CD4-positive, alpha-beta T cell treated with Interleukin-2 at 100 ng/mL for 4 hours (primary cell): ENCODE measurements at regions not wholly inside any gene's neighbourhood (a gene's known extent, or its start where the extent isn't known, plus 50 kb on each side); places are given as distances from the start of the nearest gene placed in this dataset.

Source experiments
- DNase-seq: peaks from one replicate; pipeline ENCODE4 v3.0.0-alpha.2; 2020; ENCODE audit warnings: low spot score

DNA sequence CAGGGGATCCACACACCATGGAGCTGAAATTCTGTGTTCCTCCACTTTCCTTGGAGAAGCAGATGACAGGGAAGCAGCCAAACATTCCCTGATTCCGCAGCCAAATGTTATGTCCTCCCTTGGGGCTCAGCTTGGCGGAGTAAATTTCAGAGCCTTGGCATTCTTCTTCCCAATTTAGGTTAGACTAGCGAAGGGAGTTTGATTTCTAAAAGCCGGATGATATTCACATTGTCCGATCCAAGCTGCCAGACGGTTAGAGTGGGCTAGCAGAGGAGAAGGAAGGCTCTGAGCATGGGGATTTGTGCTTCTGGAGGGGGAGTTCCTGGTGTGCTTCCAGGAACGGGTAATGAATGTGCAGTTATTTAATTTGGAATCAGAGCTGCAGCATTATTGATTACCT lies 380.4 kb upstream of the EEF2KMT start:
- DNase-seq, result no peak

GRCh38 chr16:5477251-5477650 lies 379.7 kb upstream of the EEF2KMT start:
- no peak for DNase-seq

- no peak for DNase-seq
These were observed 375.0 kb upstream of the EEF2KMT start for GRCh38 chr16:5472552-5472951.

- DNase-seq, result no peak
These were observed 370.9 kb upstream of the EEF2KMT start for GRCh38 chr16:5468488-5468887.

- no peak for DNase-seq
These were observed 370.0 kb upstream of the EEF2KMT start for GRCh38 chr16:5467552-5467951.

- DNase-seq, result no peak
These were observed 369.0 kb upstream of the EEF2KMT start for GRCh38 chr16:5466551-5466950.

DNA sequence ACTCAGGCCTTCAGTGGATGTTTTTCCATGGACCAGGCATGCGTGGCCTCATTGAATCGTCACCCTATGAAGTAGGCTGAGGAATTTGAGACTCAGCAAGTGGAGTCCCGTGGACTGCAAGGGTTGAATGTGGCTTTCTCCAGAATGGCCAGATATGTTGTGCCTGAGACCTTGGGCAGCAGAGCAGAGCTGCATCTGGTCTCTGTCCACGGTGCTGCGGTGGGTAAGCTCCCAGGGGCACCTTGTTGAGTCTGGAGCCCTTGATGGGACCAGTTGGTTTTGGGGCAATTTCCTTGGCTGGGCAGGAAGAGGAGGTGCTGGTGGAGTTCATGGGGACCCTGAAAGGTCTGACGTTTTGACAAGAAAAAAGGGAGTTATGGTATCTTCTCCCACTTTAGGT lies 368.1 kb upstream of the EEF2KMT start:
- DNase-seq, result no peak

- no peak for DNase-seq
These were observed 366.2 kb upstream of the EEF2KMT start for GRCh38 chr16:5463820-5464219.

GRCh38 chr16:5461574-5461973 lies 364.0 kb upstream of the EEF2KMT start:
- no peak for DNase-seq

DNA sequence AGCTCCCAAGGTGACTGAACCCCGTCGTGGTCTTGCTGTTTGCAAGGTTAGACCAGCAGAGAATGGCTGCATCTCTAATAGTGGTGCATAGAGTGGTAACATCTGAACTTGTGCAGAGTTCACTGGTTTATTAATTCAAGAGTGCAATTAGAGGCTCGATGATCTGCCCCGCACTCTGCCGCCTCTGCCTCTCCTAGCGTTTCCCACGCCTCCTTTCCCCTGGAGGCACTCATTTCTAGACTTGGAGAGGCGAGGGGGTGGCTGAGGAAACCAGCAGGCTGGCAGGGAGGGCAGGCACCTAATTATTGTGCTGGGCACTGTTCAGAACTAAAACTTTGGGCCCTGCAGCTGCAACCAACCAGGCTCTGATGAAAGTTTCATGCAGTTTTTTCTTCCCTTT lies 363.5 kb upstream of the EEF2KMT start:
- DNase-seq, result no peak

- no peak for DNase-seq
These were observed 363.1 kb upstream of the EEF2KMT start for GRCh38 chr16:5460701-5461100.

GRCh38 chr16:5459863-5460262 lies 362.3 kb upstream of the EEF2KMT start:
- DNase-seq, result no peak

DNA sequence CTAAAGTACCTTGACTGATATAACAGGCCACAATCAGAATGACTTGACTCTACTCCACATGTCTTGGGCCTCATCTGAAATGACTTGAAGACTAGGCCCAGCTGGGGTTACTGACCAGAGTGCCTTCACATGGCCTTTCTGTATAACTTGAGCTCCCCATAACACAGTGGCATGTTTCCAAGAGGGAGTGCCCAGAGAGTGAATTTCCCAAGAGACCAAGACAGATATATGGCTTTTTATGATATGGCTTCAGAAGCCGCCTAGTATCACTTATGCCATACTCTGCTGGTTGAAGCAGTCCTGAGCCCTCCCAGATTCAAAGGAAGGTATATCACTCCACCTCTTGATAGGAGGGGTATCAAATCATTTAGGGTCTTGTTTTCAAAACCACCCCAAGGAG lies 357.5 kb upstream of the EEF2KMT start:
- DNase-seq, result no peak

DNA sequence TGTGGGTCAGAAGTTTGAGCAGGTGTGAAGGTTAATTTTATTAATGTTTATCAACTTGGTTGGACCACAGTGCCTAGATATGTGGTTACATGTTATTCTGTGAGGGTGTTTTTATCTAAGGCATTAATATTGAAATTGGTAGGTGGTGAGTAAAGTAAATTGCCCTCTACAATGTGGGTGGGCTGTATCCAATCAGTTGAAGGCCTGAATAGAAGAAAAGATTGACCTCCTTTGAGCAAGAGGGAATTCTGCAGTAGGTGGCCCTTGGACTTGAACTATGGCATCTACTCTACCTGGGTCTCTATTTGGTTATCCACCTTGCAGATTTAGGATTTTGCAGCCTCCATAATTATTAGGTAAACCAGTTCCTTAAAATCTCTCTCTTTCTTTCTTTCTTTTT lies 356.8 kb upstream of the EEF2KMT start:
- DNase-seq, result no peak

GRCh38 chr16:5451641-5452040 lies 354.0 kb upstream of the EEF2KMT start:
- DNase-seq, result no peak

DNA sequence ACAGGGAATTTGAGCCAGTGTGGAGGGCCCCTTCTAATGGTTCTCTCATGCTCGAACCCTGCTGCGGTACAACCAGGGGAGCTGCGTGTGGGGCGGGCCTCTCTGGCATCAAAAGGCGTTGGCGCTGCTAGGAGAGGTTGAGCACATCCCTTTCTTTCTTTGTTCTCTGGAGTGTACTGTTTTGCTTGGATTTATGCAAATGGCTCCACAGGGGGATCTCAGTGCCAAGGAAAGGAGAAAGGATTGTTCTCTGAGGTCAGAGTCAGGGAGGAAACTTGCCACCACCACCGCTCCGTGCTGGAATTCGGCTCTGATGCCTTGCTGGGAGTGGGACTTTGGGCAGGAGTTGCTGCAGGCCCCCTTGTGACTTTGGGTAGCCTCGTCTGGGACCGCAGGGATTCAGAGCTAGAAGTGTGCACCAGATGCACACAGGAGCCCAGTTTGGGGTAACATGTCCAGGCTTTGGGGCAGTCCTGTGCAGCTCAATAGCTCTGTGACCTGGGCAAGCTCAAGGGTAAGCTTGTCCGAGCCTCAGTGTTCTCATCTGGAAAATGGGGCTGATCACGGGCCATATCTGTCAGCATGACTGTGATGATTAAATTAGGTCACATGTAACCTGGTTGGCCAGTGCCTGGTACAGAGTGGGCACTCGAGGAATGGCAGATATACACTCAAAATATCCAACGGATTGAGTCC lies 353.0 kb upstream of the EEF2KMT start:
- no peak for DNase-seq

DNA sequence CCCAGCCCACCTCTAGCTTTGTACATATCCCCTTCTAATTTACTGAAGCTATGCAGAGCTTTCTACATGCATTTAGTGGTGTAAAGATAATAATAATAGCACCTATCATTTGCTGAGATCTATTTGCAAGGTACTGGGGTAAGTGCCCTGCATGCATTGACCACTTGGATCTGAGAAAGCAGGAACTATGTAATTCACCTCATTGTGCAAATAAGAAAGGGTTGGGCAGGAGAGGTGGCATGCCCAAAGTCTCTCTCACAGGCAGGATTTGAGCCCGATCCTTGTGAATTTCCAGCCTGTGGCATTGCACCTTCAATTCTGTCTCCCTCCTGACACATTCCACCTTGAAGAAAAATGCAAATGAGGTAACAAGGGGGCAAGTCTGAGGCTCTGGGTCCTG lies 352.3 kb upstream of the EEF2KMT start:
- DNase-seq, result no peak

DNA sequence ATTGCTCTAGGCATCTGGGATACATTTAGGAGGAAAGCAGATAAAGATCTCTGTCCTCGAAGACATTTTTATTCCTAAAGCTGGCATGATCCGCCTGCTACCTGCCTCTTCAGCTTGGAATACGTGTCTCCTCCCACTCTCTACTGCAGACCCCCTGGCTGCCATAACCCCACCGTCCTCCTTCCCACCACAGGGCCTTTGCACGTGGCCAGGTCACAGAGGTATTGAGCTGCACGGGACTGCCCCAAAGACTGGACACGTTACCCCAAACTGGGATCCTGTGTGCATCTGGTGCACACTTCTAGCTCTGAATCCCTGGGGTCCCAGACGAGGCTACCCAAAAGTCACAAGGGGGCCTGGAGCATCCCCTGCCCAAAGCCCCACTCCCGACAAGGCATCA lies 351.2 kb upstream of the EEF2KMT start:
- no peak for DNase-seq

- no peak for DNase-seq
These were observed 350.1 kb upstream of the EEF2KMT start for GRCh38 chr16:5447734-5448133.

DNA sequence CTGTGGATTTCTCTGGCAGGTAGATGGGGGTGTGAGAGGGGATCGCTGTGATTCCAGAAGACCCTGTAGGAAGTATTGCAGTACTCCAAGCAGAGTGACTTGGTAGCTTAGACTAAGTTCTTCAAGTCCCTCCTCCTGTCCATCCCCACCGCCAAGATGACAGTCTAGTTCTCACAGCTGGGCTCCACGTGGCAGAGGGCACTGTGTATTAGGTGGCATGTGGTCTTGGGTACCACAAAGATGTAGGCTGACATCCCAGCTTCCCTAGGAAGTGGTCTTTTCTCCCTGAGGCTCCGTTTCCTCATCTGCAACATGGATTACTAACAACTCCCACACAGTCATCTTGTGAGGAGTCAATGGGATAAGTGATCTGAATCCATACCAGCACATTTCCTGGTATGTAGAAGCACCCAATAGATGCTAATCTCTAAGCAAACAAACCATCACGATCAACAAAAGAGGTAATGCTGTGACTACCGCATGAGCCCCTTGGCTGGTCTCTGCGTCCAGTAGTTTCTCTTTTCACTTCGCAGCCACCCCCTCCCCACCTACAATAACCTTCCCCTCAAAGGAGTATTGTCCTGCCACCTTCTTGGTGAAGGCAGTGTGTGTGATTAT lies 349.1 kb upstream of the EEF2KMT start:
- no peak for DNase-seq

DNA sequence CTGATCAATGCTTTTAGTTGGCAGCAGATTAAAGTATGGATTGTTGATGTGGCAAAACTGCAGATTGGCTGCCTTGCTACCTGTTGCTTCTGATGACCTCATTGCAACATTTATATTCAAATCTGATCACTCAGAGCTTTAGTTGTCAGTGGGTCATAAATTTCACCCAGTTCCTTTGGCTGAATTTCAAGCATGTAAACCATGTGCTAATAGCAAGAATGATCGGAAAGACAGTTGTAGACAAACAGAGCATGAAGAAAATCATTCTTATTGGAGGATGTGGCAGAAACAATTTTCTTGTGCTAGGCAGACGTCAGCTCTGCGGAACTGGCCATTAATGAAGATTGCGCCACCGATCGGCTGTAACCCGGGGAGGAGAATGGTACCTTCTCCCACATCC lies 346.6 kb upstream of the EEF2KMT start:
- DNase-seq, result no peak

DNA sequence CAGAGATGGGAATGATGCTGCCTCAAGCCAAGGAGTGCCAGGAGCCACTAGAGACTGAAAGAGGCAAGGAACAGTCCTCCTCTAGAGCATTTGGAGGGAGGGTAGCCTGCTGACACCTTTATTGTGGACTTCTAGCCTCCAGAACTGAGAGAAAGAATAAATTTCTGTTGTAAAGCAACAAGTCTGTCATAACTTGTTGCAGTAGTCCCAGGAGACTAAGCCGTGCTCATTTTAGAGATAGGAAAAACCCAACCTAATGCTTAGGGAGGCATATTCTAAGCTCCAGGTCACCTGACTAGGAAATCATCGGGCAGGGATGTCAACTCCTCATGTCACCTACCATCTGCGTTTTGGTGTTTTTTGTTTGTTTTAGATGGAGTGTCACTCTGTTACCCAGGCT lies 345.4 kb upstream of the EEF2KMT start:
- no peak for DNase-seq

DNA sequence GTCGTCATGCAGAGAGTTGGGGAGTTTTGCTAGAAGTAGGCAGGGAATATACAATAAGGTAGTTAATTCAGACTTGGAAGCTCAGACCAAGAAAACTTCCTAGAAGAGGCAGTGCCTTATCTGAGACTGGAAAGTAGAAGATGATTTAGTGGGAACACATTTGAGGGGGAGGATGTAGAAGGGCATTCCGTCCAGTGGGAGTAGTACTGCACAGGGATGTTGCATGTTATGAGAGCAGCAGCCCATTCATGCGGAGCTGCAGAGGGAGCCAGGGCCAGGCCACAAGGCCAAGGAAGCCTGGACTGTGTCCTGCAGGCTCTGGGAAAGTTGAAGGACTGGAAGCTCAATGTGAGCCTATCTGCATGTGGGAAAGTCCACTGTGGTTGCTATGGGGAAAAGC lies 344.5 kb upstream of the EEF2KMT start:
- no peak for DNase-seq

GRCh38 chr16:5438591-5438990 lies 341.0 kb upstream of the EEF2KMT start:
- DNase-seq, result no peak
